ENCODE measurements at regions not wholly inside any gene's neighbourhood (a gene's known extent, or its start where the extent isn't known, plus 50 kb on each side); places are given as distances from the start of the nearest gene placed in this dataset.
"Not testable (repeated sequence)": the region's sequence is repeated elsewhere in the genome, so short reads cannot be mapped to it uniquely, and the experiment has no call there.

DNA sequence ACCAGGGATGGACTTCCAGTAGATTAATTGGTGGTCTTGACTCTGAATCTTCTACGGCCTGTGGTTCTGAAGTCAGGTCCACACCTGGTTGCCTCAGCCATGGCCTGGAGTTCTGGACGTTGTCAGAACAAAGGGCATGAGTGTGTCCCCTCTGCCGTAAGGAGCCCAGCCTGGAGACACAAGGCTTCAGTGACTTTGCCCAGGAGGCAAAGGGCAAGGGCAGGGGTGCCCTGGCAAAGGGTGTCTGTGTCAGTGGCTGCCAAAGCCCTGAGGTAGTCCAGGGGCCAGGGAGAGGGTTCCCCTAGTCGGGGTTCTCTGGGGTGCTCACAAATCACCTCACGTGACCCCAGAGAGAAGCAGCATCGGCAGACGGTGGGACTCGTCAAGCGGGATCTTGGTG lies 273.2 kb upstream of the ZNF32 start:
- Histone ChIP-seq H2AFZ (ENCODE audit: low read depth, low read length) (no peak overlapping the region), H3K27me3 (ENCODE audit: low read depth, low read length) (no peaks in the 10 kb centered on the region), H3K4me3 (ENCODE audit: low read length) (no peak overlapping the region), H3K36me3 (replicated peaks; ENCODE audit: low read depth, low read length) (no peaks in the 10 kb centered on the region), H3K79me2 (ENCODE audit: low read length) (no peaks in the 10 kb centered on the region), H3K4me1 (ENCODE audit: low read length) (peaks cover 16% of the 10 kb centered on the region), H3K9me3 (ENCODE audit: insufficient read depth, low read length) (no peaks in the 10 kb centered on the region), H3K27ac (ENCODE audit: low read length) (no peak overlapping the region), H3K4me2 (ENCODE audit: low read length) (no peak overlapping the region), H3K9ac (ENCODE audit: low read length) (no peak overlapping the region), H4K20me1 (ENCODE audit: insufficient read depth, low read length) (no peaks in the 10 kb centered on the region)
- TF ChIP-seq, protein P1, sequence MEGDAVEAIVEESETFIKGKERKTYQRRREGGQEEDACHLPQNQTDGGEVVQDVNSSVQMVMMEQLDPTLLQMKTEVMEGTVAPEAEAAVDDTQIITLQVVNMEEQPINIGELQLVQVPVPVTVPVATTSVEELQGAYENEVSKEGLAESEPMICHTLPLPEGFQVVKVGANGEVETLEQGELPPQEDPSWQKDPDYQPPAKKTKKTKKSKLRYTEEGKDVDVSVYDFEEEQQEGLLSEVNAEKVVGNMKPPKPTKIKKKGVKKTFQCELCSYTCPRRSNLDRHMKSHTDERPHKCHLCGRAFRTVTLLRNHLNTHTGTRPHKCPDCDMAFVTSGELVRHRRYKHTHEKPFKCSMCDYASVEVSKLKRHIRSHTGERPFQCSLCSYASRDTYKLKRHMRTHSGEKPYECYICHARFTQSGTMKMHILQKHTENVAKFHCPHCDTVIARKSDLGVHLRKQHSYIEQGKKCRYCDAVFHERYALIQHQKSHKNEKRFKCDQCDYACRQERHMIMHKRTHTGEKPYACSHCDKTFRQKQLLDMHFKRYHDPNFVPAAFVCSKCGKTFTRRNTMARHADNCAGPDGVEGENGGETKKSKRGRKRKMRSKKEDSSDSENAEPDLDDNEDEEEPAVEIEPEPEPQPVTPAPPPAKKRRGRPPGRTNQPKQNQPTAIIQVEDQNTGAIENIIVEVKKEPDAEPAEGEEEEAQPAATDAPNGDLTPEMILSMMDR (IDR thresholded peaks at IDR 0.05; ENCODE audit: low read depth, low read length) = no peak
- TF ChIP-seq EZH2phosphoT487 (IDR thresholded peaks at IDR 0.05; ENCODE audit: low read depth) = no peak

- Histone ChIP-seq H3K36me3 (replicated peaks; ENCODE audit: low read depth, low read length) (no peaks in the 10 kb centered on the region), H4K20me1 (ENCODE audit: insufficient read depth, low read length) (no peaks in the 10 kb centered on the region), H3K9me3 (ENCODE audit: insufficient read depth, low read length) (no peaks in the 10 kb centered on the region), H3K27me3 (ENCODE audit: low read depth, low read length) (no peaks in the 10 kb centered on the region), H2AFZ (ENCODE audit: low read depth, low read length) (no peak overlapping the region), H3K27ac (ENCODE audit: low read length) (no peak overlapping the region), H3K4me2 (ENCODE audit: low read length) (no peak overlapping the region), H3K4me1 (ENCODE audit: low read length) (peaks cover 16% of the 10 kb centered on the region), H3K4me3 (ENCODE audit: low read length) (no peak overlapping the region), H3K9ac (ENCODE audit: low read length) (no peak overlapping the region), H3K79me2 (ENCODE audit: low read length) (no peaks in the 10 kb centered on the region)
- no peak for TF ChIP-seq EZH2phosphoT487 (IDR thresholded peaks at IDR 0.05; ENCODE audit: low read depth)
- TF ChIP-seq, protein P1 (IDR thresholded peaks at IDR 0.05; ENCODE audit: low read depth, low read length) = no peak
These were observed 272.8 kb upstream of the ZNF32 start for GRCh38 chr10:43921478-43921877.

DNA sequence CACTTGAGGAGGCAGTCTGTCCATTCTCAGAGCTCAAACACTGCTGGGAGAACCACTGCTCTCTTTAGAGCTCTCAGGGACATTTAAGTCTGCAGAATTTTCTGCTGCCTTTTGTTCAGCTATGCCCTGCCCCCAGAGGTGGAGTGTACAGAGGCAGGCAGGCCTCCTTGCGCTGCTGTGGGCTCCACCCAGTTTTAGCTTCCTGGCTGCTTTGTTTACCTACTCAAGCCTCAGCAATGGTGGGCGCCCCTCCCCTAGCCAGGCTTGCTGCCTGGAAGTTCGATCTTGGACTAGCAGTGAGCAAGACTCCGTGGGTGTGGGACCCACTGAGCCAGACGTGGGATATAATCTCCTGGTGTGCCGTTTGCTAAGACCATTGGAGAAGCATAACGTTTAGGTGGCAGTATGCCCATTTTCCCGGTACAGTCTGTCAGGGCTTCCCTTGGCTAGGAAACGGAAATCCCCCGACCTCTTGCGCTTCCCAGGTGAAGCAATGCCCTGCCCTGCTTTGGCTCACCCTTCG lies 271.6 kb upstream of the ZNF32 start:
- not testable (repeated sequence) for H2AFZ ChIP-seq (ENCODE audit: low read depth, low read length); H3K9me3 ChIP-seq (ENCODE audit: insufficient read depth, low read length); H3K9ac ChIP-seq (ENCODE audit: low read length); H3K27me3 ChIP-seq (ENCODE audit: low read depth, low read length); H4K20me1 ChIP-seq (ENCODE audit: insufficient read depth, low read length); H3K36me3 ChIP-seq (replicated peaks; ENCODE audit: low read depth, low read length); H3K4me2 ChIP-seq (ENCODE audit: low read length); H3K4me3 ChIP-seq (ENCODE audit: low read length); H3K79me2 ChIP-seq (ENCODE audit: low read length); H3K27ac ChIP-seq (ENCODE audit: low read length)
- peaks cover 16% of the 10 kb centered on the region for H3K4me1 ChIP-seq (ENCODE audit: low read length)

GRCh38 chr10:43913676-43914235 lies 265.1 kb upstream of the ZNF32 start:
- H3K4me2 ChIP-seq (ENCODE audit: low read length) = no peak overlapping the region
- no peaks in the 10 kb centered on the region for H3K27me3 ChIP-seq (ENCODE audit: low read depth, low read length)
- H3K9me3 ChIP-seq (ENCODE audit: insufficient read depth, low read length) = no peaks in the 10 kb centered on the region
- no peak overlapping the region for H3K9ac ChIP-seq (ENCODE audit: low read length)
- no peaks in the 10 kb centered on the region for H3K79me2 ChIP-seq (ENCODE audit: low read length)
- TF ChIP-seq EZH2phosphoT487 (IDR thresholded peaks at IDR 0.05; ENCODE audit: low read depth) = no peak
- TF ChIP-seq, protein P1 (IDR thresholded peaks at IDR 0.05; ENCODE audit: low read depth, low read length) = no peak
- H3K36me3 ChIP-seq (replicated peaks; ENCODE audit: low read depth, low read length) = no peaks in the 10 kb centered on the region
- no peaks in the 10 kb centered on the region for H3K4me1 ChIP-seq (ENCODE audit: low read length)
- H3K27ac ChIP-seq (ENCODE audit: low read length) = no peak overlapping the region
- H3K4me3 ChIP-seq (ENCODE audit: low read length) = no peak overlapping the region
- no peaks in the 10 kb centered on the region for H4K20me1 ChIP-seq (ENCODE audit: insufficient read depth, low read length)
- no peak overlapping the region for H2AFZ ChIP-seq (ENCODE audit: low read depth, low read length)
